GM19035 (cell line): ENCODE measurements at regions not wholly inside any gene's neighbourhood (a gene's known extent, or its start where the extent isn't known, plus 50 kb on each side); places are given as distances from the start of the nearest gene placed in this dataset.

Experiments used
- ATAC-seq: cut with Tn5 transposase; IDR thresholded peaks from one replicate; pipeline ENCODE4 v1.9.1; 2021; ENCODE audit not compliant: unreplicated experiment

DNA sequence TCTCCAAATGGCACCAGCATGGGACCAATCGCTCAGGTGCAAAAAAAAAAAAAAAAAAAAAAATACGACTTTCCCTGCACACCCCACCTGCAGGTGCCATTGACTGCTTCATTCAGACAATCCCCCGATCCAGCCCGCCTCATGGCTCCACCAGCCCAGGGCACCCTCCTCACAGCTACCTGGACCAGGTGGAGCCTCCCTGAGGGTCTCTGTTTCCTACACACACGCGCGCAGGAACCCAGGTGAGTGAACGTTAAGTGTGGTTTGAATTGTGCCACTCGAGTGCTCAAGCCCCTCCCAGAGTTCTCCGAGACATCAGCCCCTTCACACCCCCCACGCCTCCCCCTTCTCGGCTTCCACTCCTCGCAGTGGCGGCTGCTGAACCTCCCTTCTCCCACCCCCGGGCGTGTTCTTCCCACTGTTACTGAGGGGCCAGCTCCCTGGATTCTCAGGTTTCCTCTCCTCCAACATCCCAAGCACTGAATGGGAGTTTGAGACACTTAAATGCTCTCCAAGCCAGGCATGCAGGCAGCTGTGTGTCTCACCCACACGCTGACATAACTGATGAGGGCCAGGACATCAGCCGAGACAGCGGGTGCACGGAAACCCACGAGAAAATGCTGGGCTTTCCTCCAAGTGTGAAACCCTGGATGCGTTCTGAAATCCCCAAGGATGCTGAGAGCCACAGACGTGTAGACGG lies 88.8 kb upstream of the SNTG2 start:
- no peak for ATAC-seq

GRCh38 chr2:860259-860855 lies 90.3 kb upstream of the SNTG2 start:
- no peak for ATAC-seq

- ATAC-seq = no peak
These were observed 92.0 kb upstream of the SNTG2 start for GRCh38 chr2:858646-859045.

DNA sequence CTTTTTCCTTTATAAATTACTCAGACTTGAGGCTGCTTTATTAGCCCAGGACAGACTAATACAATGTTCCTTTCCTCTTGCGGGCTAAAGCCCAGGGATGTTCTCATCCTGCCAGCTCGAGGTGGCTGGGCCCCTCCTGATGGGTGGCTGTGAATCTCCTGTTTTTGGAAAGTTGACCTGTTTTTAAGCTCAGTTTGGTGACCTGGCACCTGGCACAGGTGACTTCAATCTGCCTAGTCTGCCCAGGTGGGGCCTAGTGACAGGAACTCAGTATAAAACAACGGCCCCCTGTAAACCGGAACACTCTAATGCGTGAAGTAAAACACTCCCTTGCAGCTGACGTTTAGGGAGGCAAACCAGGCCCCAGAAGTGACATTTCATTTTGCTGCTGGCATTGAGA lies 92.7 kb upstream of the SNTG2 start:
- ATAC-seq = no peak

- ATAC-seq = no peak
These were observed 93.6 kb upstream of the SNTG2 start for GRCh38 chr2:857081-857480.

GRCh38 chr2:856456-856855 lies 94.2 kb upstream of the SNTG2 start:
- ATAC-seq = no peak

DNA sequence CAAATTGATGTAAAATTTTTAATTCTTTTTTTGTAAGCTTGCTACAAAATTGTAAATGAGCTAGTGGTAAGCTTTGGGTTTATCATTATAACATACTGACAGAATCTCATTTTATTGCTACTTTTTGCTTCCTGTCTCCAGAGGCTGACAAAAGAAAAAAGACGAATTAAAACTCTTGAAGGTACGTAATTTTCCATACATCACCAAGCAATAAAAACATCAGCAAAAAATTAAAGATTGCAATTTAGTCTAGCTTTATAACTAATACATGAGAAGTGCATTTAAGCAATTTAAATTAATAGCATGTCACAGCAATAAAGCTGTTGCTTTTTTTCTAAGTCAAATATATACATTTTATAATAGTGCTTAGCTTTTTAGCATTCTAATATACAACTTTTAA lies 94.6 kb upstream of the SNTG2 start:
- no peak for ATAC-seq

- ATAC-seq = no peak
These were observed 95.5 kb upstream of the SNTG2 start for GRCh38 chr2:855177-855576.

- ATAC-seq = peak; percentile 50
These were observed 96.2 kb upstream of the SNTG2 start for GRCh38 chr2:854460-854859.

DNA sequence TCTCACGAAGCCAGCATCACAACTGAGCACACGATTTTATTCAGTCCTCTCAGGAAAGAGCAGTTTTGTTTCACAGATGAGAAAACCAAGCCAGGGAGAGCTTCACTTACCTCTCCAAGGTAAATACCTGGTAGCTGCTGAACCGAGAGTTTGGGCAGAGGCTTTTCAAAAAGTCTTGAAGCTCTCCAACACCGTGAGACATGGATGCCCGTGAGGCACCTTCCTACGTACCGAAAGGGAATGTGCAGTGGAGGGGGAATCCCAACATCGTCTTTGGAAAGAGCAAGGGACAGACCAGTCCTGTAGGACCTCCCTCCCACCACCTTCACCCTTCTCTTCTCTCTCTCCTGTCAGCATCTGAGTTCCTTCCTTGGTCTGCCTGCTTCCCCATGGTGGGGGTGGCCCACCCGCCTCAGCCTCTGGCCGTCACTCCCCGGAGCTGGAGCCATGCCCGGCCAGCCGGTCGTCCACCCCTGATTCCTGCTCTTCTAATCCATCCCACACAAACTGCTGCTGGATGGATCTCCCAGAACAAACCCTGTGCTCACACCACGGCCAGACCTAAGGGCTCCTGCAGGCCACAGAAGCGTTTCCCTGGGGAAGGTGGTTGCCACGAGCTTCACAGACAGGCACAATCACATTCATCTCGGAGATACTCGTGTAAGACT lies 97.3 kb upstream of the SNTG2 start:
- no peak for ATAC-seq

- ATAC-seq = no peak
These were observed 98.5 kb upstream of the SNTG2 start for GRCh38 chr2:852168-852567.

DNA sequence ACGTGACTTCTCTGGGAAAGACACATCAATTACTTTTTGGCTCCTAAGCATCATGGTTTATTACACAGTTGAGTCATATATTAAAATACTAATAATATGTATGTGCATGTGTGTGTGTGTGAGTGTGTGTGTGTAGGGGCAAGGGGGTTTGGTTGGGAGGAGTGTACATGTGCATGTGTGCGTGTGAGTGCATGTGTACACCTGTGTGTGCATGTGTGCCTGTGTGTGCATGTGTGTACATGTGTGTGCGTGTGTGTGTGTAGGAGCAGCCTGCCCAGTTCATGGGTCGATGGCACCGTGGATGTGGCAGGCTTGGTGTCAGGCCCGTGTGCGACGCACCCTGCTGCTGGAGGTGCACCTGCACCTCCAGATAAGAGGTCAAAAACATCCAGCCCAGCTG lies 99.0 kb upstream of the SNTG2 start:
- ATAC-seq = no peak

DNA sequence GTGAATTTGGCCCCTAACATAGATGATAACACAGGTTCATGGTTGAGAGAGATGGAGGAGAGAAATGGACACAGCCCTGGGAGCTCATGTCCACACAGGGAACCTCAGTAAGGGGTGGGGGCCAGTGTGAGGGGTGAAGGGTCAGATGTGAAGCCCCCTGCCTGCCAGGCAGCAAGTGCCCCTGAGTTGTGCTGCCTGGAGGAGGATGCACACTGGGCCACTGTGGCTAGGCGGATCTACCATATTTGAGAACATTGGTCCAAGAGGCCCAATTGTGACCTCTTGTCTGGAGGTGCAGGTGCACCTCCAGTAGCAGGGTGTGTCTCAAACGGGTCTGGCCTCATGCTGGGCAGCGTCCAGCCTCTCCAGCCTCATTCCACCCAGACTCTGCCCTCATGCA lies 99.6 kb upstream of the SNTG2 start:
- no peak for ATAC-seq

GRCh38 chr2:850429-850828 lies 100.2 kb upstream of the SNTG2 start:
- no peak for ATAC-seq

DNA sequence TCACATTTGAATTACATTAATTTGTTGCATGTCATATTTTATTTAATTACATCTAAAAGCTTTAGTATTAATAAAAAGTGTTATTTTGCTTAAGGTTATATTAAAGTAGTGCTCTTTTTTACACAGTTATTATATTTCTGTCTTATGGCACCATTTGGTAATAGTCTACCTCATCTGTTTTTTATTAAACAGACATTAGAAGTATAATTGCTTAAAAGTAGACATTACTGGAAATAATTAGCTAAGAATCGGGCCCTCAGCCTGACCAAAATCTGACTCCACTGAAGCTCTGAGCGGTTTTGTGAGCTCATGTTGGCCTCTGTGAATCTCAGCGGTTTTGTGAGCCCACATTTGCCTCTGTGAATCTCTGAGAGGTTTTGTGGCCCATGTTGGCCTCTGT lies 102.5 kb upstream of the SNTG2 start:
- no peak for ATAC-seq

DNA sequence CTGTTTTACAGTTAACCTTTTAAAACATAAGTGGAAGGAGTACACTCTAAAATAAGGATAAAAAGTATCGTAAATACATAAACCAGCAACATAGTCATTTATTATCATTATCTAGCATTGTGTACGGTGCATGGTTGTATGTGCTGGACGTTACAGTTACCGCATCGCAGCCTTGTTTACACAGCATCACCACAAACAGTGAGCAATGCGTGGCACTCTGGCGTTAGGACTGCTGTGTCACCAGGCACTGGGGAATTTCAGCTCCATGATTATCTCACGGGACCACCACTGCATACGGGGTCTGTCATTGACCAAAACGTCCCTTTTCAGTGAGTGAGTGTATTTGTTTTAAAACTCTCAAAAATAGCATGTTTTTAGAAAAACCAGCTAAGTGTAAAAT lies 103.0 kb upstream of the SNTG2 start:
- ATAC-seq = no peak

- ATAC-seq = no peak
These were observed 105.9 kb upstream of the SNTG2 start for GRCh38 chr2:844715-845114.

GRCh38 chr2:842151-842803 lies 108.4 kb upstream of the SNTG2 start:
- ATAC-seq = no peak

DNA sequence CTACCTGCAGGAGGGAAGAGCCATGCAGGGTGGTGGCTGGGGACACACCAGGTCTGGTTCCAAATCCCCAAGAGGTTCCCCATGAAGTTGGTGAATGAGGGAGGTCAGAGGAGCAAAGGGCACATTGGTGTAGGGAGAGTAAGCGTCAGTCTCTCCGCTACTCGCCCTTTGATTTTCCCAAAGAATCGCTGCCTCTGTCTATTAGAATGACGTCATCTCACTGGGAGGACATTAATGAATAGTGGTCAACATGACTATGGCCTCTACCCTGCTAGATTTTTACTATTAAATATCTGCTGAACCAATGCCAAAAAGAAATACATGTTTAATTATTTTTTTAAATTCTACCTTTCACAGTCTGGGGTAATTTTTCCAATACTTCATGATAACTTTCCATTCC lies 109.6 kb upstream of the SNTG2 start:
- ATAC-seq = no peak

GRCh38 chr2:834233-834632 lies 116.4 kb upstream of the SNTG2 start:
- ATAC-seq = no peak

- ATAC-seq = no peak
These were observed 117.5 kb upstream of the SNTG2 start for GRCh38 chr2:833180-833579.

DNA sequence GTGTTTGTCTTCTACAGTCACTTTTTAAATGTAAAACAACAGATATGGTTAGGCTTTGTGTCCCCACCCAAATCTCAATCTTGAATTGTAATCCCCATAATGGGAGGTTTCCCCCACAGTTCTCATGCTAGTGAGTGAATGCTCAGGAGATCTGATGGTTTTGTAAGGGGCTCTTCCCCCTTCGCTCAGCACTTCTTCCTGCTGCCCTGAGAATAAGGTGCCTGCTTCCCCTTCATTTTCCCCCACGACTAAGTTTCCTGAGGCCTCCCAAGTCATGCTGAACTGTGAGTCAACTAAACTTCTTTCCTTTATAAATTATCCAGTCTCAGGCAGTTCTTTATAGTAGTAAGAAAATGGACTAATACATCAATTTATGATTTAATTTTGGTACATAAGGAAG lies 118.0 kb upstream of the SNTG2 start:
- no peak for ATAC-seq
